Bronchial epithelial cell (primary cell): ENCODE measurements at regions not wholly inside any gene's neighbourhood (a gene's known extent, or its start where the extent isn't known, plus 50 kb on each side); places are given as distances from the start of the nearest gene placed in this dataset.

Source experiments
- DNase-seq: peaks from one replicate; pipeline ENCODE4 v3.0.0-alpha.2; 2010; ENCODE audit warnings: low read depth
- FAIRE-seq: peaks from 2 replicates; lab custom pipeline; 2011; peaks lifted over from hg19 to GRCh38; lab: Jason Lieb, UNC
- H3K27me3 ChIP-seq: 2 replicates; pipeline ENCODE4 v1.5.1; 2011; ENCODE audit warnings: low read length; ENCODE audit not compliant: control insufficient read depth, insufficient read depth
- H3K36me3 ChIP-seq: 2 replicates; pipeline ENCODE4 v1.5.1; 2011; ENCODE audit warnings: low read length; ENCODE audit not compliant: control insufficient read depth, insufficient read depth
- H3K4me3 ChIP-seq: 2 replicates; pipeline ENCODE4 v1.5.1; 2011; ENCODE audit warnings: mild to moderate bottlenecking, low read depth, low read length, control low read depth
- CTCF ChIP-seq: IDR thresholded peaks from 2 replicates; pipeline ENCODE4 v1.5.1; 2011; ENCODE audit warnings: mild to moderate bottlenecking, moderate library complexity, low read length, control low read depth, inconsistent platforms; ENCODE audit not compliant: insufficient read depth, severe bottlenecking

- no peak for TF ChIP-seq CTCF
- Histone ChIP-seq H3K4me3 (no peak overlapping the region), H3K36me3 (no peaks in the 10 kb centered on the region), H3K27me3 (peaks cover 4% of the 10 kb centered on the region)
- DNase-seq, result no peak
- FAIRE-seq, result no peak
Measured at GRCh38 chr2:12964904-12965539, 248.3 kb downstream of the TRIB2 start.

GRCh38 chr2:12965540-12966269 lies 249.0 kb downstream of the TRIB2 start:
- peaks cover 4% of the 10 kb centered on the region for H3K27me3 ChIP-seq
- no peak for TF ChIP-seq CTCF
- no peaks in the 10 kb centered on the region for H3K36me3 ChIP-seq
- FAIRE-seq (no peak), DNase-seq (peak; percentile 86)
- no peak overlapping the region for H3K4me3 ChIP-seq

GRCh38 chr2:12967804-12968203 lies 251.1 kb downstream of the TRIB2 start:
- H3K36me3 ChIP-seq, result no peaks in the 10 kb centered on the region
- no peak for FAIRE-seq
- no peak for TF ChIP-seq CTCF
- H3K4me3 ChIP-seq, result no peak overlapping the region
- no peak for DNase-seq
- H3K27me3 ChIP-seq, result peaks cover 4% of the 10 kb centered on the region

GRCh38 chr2:12968399-12968798 lies 251.7 kb downstream of the TRIB2 start:
- Histone ChIP-seq H3K36me3 (no peaks in the 10 kb centered on the region), H3K27me3 (peaks cover 4% of the 10 kb centered on the region), H3K4me3 (no peak overlapping the region)
- FAIRE-seq (no peak), DNase-seq (no peak)
- no peak for TF ChIP-seq CTCF

GRCh38 chr2:12970861-12971260 lies 254.1 kb downstream of the TRIB2 start:
- no peak for TF ChIP-seq CTCF
- FAIRE-seq, result no peak
- no peak overlapping the region for H3K4me3 ChIP-seq
- peak; percentile 95 for DNase-seq
- H3K36me3 ChIP-seq, result no peaks in the 10 kb centered on the region
- peaks cover 4% of the 10 kb centered on the region for H3K27me3 ChIP-seq
